ENCODE measurements at regions not wholly inside any gene's neighbourhood (a gene's known extent, or its start where the extent isn't known, plus 50 kb on each side); places are given as distances from the start of the nearest gene placed in this dataset.

DNA sequence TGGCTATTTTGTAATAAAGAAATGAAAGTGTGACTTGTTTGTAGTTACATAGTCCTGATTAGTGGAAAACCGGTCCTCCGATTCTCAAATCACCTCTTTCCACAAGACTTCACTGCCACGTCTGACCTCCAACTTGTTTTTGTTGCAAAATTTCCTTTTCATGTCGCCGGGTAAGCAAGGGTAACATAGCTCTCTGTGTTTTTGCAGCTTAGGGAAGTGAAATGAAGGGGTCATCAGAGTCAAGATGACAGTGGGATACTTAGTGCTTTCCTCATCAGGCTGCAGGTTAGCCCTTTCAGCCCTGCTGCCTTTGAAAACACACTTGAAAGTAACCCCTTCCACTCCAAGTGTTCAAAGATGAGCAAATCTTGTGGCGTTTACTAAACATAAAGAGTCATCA, 217.9 kb downstream of the USP25 start:
- intact Hi-C loops (cut with micrococcal nuclease; ENCODE audit: unreplicated experiment) = no loop called here
- Histone ChIP-seq H3K36me3 (ENCODE audit: insufficient read depth, low read length, poor library complexity, severe bottlenecking) (no peaks in the 10 kb centered on the region), H3K27ac (ENCODE audit: low read depth, low read length, poor library complexity, severe bottlenecking) (no peak overlapping the region), H3K4me3 (ENCODE audit: low read depth, low read length, poor library complexity, severe bottlenecking) (no peak overlapping the region), H3K27me3 (replicated peaks; ENCODE audit: insufficient read depth, low read depth, low read length, poor library complexity) (no peaks in the 10 kb centered on the region), H3K9me3 (ENCODE audit: low read depth, low read length, poor library complexity, severe bottlenecking) (no peaks in the 10 kb centered on the region), H3K4me1 (ENCODE audit: insufficient read depth, low read length, poor library complexity, severe bottlenecking) (no peaks in the 10 kb centered on the region)
- no TSS peak for BruUV-seq (replicated peaks)
- ChIA-PET POLR2A (ENCODE audit: low non-redundant PET) (no interaction called here), CTCF (no interaction called here)
- DNase-seq (ENCODE audit: low spot score) = no peak
- TF ChIP-seq EZH2 (IDR thresholded peaks at IDR 0.05; ENCODE audit: borderline replicate concordance, low read depth, low read length, poor library complexity, severe bottlenecking) (no peak), CTCF (conservative IDR thresholded peaks at IDR 0.05; ENCODE audit: low read depth, low read length) (no peak)

- intact Hi-C loops (cut with micrococcal nuclease; ENCODE audit: unreplicated experiment) = no loop called here
- ChIA-PET CTCF (no interaction called here), POLR2A (ENCODE audit: low non-redundant PET) (no interaction called here)
- Histone ChIP-seq H3K9me3 (ENCODE audit: low read depth, low read length, poor library complexity, severe bottlenecking) (peaks cover 4% of the 10 kb centered on the region), H3K27ac (ENCODE audit: low read depth, low read length, poor library complexity, severe bottlenecking) (no peak overlapping the region), H3K36me3 (ENCODE audit: insufficient read depth, low read length, poor library complexity, severe bottlenecking) (no peaks in the 10 kb centered on the region), H3K4me1 (ENCODE audit: insufficient read depth, low read length, poor library complexity, severe bottlenecking) (no peaks in the 10 kb centered on the region), H3K4me3 (ENCODE audit: low read depth, low read length, poor library complexity, severe bottlenecking) (no peak overlapping the region), H3K27me3 (replicated peaks; ENCODE audit: insufficient read depth, low read depth, low read length, poor library complexity) (no peaks in the 10 kb centered on the region)
- no TSS peak for BruUV-seq (replicated peaks)
- no peak for DNase-seq (ENCODE audit: low spot score)
- TF ChIP-seq CTCF (conservative IDR thresholded peaks at IDR 0.05; ENCODE audit: low read depth, low read length) (no peak), EZH2 (IDR thresholded peaks at IDR 0.05; ENCODE audit: borderline replicate concordance, low read depth, low read length, poor library complexity, severe bottlenecking) (no peak)
These were observed 223.9 kb downstream of the USP25 start for GRCh38 chr21:15953551-15954116.

DNA sequence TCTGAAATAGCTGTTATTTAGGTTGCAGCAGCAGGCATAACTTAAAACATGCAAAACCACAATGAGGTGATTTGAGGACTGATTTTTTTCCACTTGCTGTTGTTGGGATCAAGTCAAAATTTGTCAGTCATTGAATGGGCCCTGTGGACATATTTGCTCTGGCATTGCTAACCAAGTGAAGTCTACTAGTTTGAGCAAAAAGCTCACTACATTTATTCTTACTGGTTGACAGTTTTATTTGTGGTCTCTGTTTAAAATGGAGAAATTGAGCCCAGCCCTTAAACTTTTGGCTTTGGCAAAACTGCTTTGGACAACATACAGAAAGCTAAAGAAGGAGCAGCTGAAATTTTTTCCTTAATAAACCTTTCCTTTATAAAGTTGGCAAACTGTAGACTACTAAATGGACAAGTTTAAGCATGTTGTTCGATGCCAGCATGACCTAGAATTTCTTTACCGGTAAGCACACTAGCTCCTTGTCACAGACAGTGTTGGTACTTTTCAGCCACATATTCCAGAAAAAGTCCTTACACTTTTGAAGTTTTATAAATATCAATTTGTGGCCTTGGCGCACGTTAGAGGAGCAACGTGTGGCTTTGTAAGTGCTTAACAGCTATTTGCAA, 234.6 kb downstream of the USP25 start:
- no TSS peak for BruUV-seq (replicated peaks)
- intact Hi-C loops (cut with micrococcal nuclease; ENCODE audit: unreplicated experiment) = no loop called here
- Histone ChIP-seq H3K27me3 (replicated peaks; ENCODE audit: insufficient read depth, low read depth, low read length, poor library complexity) (no peaks in the 10 kb centered on the region), H3K4me1 (ENCODE audit: insufficient read depth, low read length, poor library complexity, severe bottlenecking) (no peaks in the 10 kb centered on the region), H3K36me3 (ENCODE audit: insufficient read depth, low read length, poor library complexity, severe bottlenecking) (no peaks in the 10 kb centered on the region), H3K27ac (ENCODE audit: low read depth, low read length, poor library complexity, severe bottlenecking) (no peak overlapping the region), H3K4me3 (ENCODE audit: low read depth, low read length, poor library complexity, severe bottlenecking) (no peak overlapping the region), H3K9me3 (ENCODE audit: low read depth, low read length, poor library complexity, severe bottlenecking) (no peaks in the 10 kb centered on the region)
- ChIA-PET POLR2A (ENCODE audit: low non-redundant PET) (no interaction called here), CTCF (no interaction called here)
- TF ChIP-seq CTCF (conservative IDR thresholded peaks at IDR 0.05; ENCODE audit: low read depth, low read length) (no peak), EZH2 (IDR thresholded peaks at IDR 0.05; ENCODE audit: borderline replicate concordance, low read depth, low read length, poor library complexity, severe bottlenecking) (no peak)
- DNase-seq (ENCODE audit: low spot score) = no peak

Data from A673 (cell line).